ENCODE measurements at regions not wholly inside any gene's neighbourhood (a gene's known extent, or its start where the extent isn't known, plus 50 kb on each side); places are given as distances from the start of the nearest gene placed in this dataset.

- Histone ChIP-seq H3K4me1 (ENCODE audit: control insufficient read depth, insufficient read depth, low read length) (no peaks in the 10 kb centered on the region), H3K27ac (ENCODE audit: low read depth, low read length) (no peak overlapping the region), H3K4me3 (ENCODE audit: low read length) (no peak overlapping the region), H3K36me3 (ENCODE audit: control insufficient read depth, insufficient read depth, low read length) (no peaks in the 10 kb centered on the region), H3K27me3 (ENCODE audit: control insufficient read depth, insufficient read depth, low read length, poor library complexity, severe bottlenecking) (no peaks in the 10 kb centered on the region), H3K9ac (ENCODE audit: extremely low read depth, low read length, poor library complexity, severe bottlenecking) (no peak overlapping the region), H3K9me3 (ENCODE audit: control insufficient read depth, low read length) (no peaks in the 10 kb centered on the region)
- TF ChIP-seq CTCF (conservative IDR thresholded peaks at IDR 0.05), result no peak
- Mint-ChIP-seq H3K36me3 (ENCODE audit: low read depth) (no peaks in the 10 kb centered on the region), H3K27me3 (ENCODE audit: insufficient read depth) (no peaks in the 10 kb centered on the region), H3K4me1 (peaks cover 4% of the 10 kb centered on the region), H3K9me3 (no peaks in the 10 kb centered on the region), H3K27ac (no peak overlapping the region), H3K4me3 (no peak overlapping the region)
- DNase-seq, result no peak
Measured at GRCh38 chr20:24064915-24065314, 76.3 kb upstream of the GGTLC1 start.

GRCh38 chr20:24064092-24064491, 75.5 kb upstream of the GGTLC1 start:
- WGBS, 2 experiments (ENCODE audit: insufficient coverage in 1 of 2, insufficient read length in 1 of 2), result 93 to 100% methylated on average over 2 to 4 of the region's 4 CpGs
- peaks cover 4% of the 10 kb centered on the region for H3K4me1 Mint-ChIP-seq
- no peaks in the 10 kb centered on the region for H3K36me3 Mint-ChIP-seq (ENCODE audit: low read depth)
- no peaks in the 10 kb centered on the region for H3K9me3 ChIP-seq (ENCODE audit: control insufficient read depth, low read length)
- no peak for DNase-seq
- no peak overlapping the region for H3K27ac ChIP-seq (ENCODE audit: low read depth, low read length)
- H3K27me3 ChIP-seq (ENCODE audit: control insufficient read depth, insufficient read depth, low read length, poor library complexity, severe bottlenecking), result no peaks in the 10 kb centered on the region
- no peaks in the 10 kb centered on the region for H3K36me3 ChIP-seq (ENCODE audit: control insufficient read depth, insufficient read depth, low read length)
- H3K4me1 ChIP-seq (ENCODE audit: control insufficient read depth, insufficient read depth, low read length), result no peaks in the 10 kb centered on the region
- no peak overlapping the region for H3K4me3 Mint-ChIP-seq
- H3K4me3 ChIP-seq (ENCODE audit: low read length), result no peak overlapping the region
- TF ChIP-seq CTCF (conservative IDR thresholded peaks at IDR 0.05), result no peak
- H3K27me3 Mint-ChIP-seq (ENCODE audit: insufficient read depth), result no peaks in the 10 kb centered on the region
- H3K9me3 Mint-ChIP-seq, result no peaks in the 10 kb centered on the region
- no peak overlapping the region for H3K9ac ChIP-seq (ENCODE audit: extremely low read depth, low read length, poor library complexity, severe bottlenecking)
- H3K27ac Mint-ChIP-seq, result no peak overlapping the region

- Histone ChIP-seq H3K9me3 (ENCODE audit: control insufficient read depth, low read length) (no peaks in the 10 kb centered on the region), H3K36me3 (ENCODE audit: control insufficient read depth, insufficient read depth, low read length) (no peaks in the 10 kb centered on the region), H3K4me3 (ENCODE audit: low read length) (no peak overlapping the region), H3K4me1 (ENCODE audit: control insufficient read depth, insufficient read depth, low read length) (no peaks in the 10 kb centered on the region), H3K9ac (ENCODE audit: extremely low read depth, low read length, poor library complexity, severe bottlenecking) (no peak overlapping the region), H3K27ac (ENCODE audit: low read depth, low read length) (no peak overlapping the region), H3K27me3 (ENCODE audit: control insufficient read depth, insufficient read depth, low read length, poor library complexity, severe bottlenecking) (no peaks in the 10 kb centered on the region)
- H3K36me3 Mint-ChIP-seq (ENCODE audit: low read depth), result no peaks in the 10 kb centered on the region
- H3K4me3 Mint-ChIP-seq, result no peak overlapping the region
- no peak for TF ChIP-seq CTCF (conservative IDR thresholded peaks at IDR 0.05)
- H3K27ac Mint-ChIP-seq, result no peak overlapping the region
- no peak for DNase-seq
- H3K9me3 Mint-ChIP-seq, result no peaks in the 10 kb centered on the region
- H3K4me1 Mint-ChIP-seq, result peaks cover 4% of the 10 kb centered on the region
- no peaks in the 10 kb centered on the region for H3K27me3 Mint-ChIP-seq (ENCODE audit: insufficient read depth)
- 90 to 94% methylated on average over 4 to 5 of the region's 5 CpGs for WGBS, 2 experiments (ENCODE audit: insufficient coverage in 1 of 2, insufficient read length in 1 of 2)
Measured at GRCh38 chr20:24063100-24063499, 74.5 kb upstream of the GGTLC1 start.
